ENCODE measurements at regions not wholly inside any gene's neighbourhood (a gene's known extent, or its start where the extent isn't known, plus 50 kb on each side); places are given as distances from the start of the nearest gene placed in this dataset.

DNA sequence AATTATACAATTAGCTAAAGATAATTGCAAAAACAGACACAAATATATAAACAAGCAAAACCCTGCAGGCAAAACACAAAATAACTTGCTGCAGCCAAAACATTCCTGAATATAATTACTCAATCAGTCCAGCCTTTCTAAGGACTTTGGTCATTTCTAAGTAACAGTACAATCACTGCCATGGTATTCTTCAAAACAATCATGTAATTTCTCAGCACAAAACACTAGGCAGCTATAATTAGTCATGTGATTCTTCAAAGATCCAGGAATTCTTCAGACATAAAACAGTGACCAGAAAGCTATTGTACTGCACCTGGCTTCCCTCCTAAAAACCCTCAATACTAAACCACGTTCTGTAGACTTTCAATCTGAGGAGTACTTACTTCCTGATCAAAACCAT is 881.1 kb downstream of the EPHA7 start:
- peak; percentile 75 for DNase-seq (ENCODE audit: low read depth)

DNA sequence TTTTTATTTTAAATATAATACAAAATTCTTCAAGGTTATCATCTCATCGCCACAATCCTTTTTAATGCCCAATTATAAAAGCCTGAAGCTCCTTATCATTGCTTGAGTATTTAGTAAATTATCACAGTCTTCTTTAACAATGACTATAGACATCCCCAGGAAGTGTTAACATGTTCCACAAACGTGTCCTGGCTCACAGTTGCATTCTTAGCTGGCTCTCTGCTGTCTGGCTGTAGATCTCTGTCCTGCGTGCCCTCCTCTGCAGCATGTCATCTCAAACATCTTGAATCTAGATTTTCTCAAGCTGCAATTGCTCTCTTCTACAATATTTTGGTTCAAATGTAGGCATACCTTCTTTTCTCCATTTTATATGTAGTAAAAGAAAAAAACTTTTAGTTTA is 885.2 kb downstream of the EPHA7 start:
- no peak for DNase-seq (ENCODE audit: low read depth)

DNA sequence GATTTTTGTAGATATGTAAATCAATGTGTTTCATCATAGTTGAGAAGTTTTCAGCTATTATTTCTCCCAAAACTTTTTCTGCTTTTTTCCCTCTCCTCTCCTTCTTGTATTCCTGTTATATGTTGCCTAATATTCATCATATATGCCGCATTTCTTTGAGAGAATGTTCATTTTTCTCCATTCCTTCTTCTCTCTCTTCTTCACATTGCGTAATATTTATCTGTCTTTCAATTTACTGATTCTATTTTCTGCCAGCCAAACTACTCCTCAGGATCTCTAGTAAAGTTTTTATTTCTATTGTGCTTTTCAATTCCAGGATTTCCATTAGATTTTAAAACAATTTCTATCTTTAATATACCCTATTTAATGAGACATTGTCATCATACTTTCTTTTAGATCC is 896.8 kb downstream of the EPHA7 start:
- no peak for DNase-seq (ENCODE audit: low read depth)

DNA sequence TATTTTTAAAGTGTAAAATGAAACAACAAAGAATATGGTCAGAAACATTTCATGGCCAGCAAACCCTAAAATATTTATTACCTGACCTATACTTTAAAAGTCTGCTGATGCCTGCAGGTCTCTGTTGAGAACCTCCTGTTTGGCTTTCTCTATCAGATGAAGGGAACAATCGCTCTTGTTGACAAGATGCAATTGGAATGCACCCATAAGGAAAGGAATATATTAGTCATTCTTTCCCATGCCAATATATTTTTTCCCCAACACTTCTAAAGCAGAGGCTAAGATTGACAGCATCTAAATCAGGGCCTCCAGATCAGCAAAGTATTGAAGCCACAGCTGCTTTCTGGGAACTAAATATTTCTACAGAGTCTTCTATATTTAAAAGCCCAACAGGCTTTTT is 897.8 kb downstream of the EPHA7 start:
- peak; percentile 30 for DNase-seq (ENCODE audit: low read depth)

DNA sequence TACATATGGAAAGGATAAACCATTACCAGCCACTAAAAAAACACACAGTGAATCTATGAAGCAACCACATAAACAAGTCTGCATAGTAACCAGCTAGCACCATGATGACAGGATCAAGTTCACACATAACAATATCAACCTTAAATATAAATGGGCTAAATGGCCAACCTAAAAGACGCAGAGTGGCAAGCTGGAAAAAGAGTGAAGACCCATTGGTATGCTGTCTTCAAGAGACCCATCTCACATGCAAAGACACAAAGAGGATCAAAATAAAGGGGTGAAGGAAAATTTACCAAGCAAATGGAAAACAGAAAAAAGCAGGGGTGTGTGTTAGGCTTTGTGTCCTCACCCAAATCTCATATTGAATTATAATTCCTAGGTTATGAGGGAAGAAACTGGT is 909.2 kb downstream of the EPHA7 start:
- DNase-seq (ENCODE audit: low read depth), result peak; percentile 13

DNA sequence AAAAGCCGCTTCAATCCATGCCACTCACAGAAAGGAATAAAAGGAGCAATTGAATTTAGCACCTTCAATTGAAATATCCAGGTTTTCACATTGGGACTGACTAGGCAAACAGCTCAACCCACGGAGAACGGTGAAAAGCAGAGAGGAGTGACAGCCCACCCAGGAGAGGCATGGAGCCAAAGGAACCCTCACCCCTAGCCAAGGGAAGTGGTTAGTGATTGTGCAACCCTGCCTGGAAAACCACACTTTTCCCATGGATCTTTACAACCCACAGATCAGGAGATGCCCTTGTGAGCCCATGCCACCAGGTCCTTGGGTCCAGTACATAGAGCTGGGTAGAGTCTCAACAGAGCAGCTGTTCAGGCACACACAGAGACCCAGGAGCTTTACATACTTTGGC is 911.8 kb downstream of the EPHA7 start:
- DNase-seq (ENCODE audit: low read depth), result no peak

DNA sequence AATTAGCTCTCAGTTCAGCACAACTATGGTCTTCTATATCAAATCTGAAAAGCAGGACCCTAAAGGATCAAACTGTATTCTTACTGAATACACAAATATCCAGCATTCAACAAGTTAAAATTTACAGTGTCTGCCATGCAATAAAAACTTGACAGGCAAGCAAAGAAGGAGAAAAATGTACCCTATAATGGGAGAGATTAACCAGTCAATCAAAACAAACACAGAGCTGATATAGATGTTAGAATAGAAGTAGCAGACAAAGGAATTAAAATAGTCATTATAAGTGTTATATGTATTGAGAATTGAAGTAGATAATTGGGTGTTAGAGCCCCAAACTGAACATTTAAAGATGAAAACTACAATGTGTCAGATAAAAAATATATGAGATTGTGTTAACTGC is 914.9 kb downstream of the EPHA7 start:
- no peak for DNase-seq (ENCODE audit: low read depth)

DNA sequence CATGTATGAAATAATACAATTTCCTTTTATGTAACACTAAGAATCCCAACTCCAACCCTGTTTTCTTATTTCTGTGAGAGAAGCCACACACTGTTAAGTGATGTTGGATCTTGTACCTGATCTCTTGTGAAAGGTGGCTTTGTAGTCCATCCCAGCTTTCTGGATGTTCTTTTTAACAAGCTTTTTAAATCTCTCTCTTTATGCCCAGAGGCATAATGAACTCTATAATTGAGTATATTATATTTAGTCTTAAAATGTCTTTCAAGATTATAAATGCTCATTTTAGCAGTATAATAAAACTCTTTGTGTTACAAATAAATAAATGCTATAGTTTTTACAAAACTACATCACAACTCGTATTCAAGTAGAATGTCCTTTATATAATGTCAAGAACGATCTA is 922.1 kb downstream of the EPHA7 start:
- no peak for DNase-seq (ENCODE audit: low read depth)

DNA sequence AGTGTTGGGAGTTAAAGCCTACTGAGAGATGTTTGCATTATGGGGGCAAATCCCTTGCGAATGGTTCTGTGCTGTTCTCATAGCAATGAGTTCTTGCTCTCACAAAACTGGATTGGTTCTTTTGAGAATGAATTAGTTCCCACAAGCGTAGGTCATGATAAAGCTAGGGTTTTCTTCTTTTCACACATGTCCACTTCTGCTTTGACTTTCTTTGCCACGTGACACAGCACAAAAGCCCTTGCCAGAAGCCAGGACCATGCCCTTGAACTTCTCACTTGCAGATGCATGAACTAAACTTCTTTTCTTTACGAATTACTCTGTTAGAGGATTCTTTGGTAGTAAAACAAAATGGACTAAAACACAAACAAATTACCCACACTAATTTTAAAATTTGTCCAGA is 922.8 kb downstream of the EPHA7 start:
- no peak for DNase-seq (ENCODE audit: low read depth)

DNA sequence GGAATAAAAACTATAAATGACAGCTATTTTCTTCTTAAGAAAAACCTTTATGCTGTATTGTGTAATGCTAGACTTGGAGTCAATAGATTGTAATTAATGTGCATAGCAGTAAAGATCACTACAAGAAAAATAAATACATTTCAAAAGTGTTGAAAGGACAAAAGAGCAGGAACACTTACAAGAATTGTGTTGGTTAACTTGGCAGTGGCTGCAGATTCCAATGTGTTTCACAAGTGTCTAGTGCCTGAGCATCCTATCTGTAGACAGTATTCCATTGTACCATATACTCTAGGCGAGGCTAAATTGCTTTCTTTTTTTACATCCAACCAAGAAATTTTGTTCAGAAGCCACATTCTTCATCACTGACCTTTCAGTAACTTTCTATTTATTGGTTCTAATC is 924.1 kb downstream of the EPHA7 start:
- DNase-seq (ENCODE audit: low read depth), result peak; percentile 32

DNA sequence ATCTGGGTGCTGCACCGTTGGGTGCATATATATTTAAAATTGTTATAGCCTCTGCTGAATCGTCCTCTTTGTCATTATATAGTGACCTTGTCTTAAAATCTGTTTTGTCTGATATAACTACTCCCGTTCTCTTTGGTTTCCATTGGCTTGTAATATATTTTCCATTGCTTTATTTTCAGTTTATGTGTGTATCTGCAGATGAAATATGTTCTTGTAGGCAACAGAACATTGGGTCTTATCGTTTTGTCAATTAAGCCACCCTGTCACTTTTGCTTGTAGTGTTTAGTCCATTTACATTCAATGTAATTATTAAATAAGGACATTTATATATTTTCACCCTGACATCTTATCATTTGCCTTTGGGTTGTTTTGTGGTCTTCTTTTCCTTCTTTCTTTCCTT is 933.9 kb downstream of the EPHA7 start:
- no peak for DNase-seq (ENCODE audit: low read depth)

DNA sequence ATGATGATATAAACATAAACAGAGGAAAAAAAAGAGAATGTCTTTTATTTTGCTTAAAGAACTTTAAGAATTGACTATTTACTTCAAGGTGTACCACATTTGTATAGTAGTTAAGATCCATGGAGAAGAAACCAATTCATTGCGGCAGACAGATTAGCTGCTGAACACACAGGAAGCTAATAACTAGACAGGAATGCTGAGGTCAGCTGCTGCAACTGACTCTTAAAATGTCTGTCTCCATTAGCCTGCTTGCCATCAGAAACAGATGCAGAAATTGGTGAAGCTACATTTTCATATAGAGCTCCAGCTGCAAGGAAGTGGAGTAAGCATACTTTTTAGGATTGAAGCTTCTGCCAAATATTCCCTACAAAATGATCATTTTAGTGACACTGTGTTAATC is 939.5 kb downstream of the EPHA7 start:
- DNase-seq (ENCODE audit: low read depth), result peak; percentile 66

DNA sequence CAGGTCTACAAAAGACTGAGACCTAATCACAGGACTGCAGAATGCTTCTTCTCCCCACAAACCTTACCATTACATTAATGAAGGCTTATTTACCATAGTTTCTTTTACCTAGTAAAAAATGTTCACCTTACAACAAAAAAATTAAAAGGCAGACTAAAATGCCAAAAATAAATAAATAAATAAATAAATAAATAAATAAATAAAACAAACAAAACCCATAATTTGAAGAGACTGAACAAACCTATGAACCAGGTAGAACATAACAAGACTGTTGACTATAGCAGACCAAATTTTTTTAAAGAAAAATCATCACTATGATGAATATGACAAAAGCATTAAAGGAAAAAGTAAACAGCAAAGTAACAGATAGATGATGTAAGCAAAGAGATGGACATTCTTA is 946.3 kb downstream of the EPHA7 start:
- DNase-seq (ENCODE audit: low read depth), result no peak

DNA sequence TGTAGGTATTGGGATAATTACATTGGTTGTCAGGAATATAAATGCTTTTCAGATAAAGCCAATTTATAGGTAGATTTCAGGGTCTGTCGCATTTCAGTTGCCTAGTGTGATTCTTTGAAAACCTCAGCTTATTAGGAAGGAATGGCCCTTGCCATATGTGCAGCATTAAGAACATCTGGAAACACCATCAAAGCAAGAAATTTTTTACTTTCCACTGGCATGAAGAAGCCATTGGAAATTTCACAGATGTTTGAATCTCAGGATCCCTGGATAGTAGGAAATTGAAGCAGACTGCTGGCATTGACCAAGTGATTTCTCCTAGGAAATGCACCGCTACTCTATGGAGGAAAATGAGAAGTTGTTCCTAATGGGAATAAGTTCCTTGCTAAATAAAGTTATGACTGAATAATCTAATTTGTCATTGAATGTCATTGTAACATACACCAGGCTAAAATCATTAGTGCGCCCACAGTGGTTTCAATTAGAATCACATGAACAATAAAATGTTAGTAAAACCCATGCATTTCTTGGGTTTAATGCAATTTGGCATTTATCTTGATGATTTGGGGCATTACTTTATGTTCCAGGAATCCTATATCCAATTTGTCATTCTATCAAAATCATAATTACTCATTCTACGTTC is 950.1 kb downstream of the EPHA7 start:
- DNase-seq (ENCODE audit: low read depth), result no peak

DNA sequence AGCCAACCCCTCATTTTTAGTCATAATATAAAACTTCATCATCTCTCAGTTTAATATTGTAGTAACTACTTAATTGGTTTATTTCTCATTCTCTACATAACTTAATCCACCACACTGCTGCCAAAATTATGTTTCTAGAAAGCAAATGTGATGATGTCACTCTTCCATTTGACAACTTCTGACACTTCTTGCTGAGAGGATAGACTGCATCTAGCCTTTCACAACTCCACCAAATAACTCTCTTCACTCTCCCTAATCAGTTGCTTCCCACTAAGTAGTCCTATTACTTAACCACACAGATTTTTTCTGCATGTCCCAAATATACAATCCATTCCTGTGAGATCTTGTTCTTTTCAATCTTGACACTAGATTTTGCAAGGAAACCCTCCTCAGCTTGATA is 951.3 kb downstream of the EPHA7 start:
- DNase-seq (ENCODE audit: low read depth), result no peak

DNA sequence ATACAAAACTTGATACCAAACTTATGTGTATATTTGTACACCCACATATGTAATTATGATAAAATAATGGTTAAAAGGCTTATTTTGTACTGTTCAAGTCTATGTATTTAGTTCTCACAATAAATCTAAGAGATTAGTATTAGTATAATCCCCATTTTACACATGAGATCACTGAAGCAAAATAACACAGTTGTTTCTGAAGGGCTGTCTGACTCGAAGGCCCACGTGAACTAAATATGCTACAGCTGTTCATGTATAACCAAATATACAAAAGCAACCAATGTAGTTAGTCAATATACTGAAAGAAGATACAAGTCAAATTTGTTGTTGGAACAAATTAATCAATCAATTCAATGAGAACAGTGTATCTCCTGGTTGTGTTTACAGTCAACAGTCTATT is 959.2 kb downstream of the EPHA7 start:
- DNase-seq (ENCODE audit: low read depth), result no peak

DNA sequence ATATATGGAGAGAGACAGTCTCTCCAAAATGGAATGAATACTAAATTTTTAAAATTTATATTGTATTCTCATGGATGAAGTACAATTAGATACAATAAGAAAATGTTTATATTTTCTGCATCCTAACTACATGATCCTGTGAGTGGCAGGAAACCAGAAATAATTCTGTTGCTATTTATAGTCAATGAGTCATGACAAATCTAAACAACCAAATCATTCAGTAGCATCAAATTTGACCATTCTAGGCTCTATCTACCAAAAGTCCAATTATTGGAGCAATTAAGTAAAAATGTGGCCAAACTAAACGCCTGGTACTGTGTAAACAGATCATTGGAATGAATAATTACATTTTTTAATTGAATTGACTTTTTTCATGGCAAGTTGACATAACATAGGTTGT is 959.8 kb downstream of the EPHA7 start:
- DNase-seq (ENCODE audit: low read depth), result peak; percentile 40

DNA sequence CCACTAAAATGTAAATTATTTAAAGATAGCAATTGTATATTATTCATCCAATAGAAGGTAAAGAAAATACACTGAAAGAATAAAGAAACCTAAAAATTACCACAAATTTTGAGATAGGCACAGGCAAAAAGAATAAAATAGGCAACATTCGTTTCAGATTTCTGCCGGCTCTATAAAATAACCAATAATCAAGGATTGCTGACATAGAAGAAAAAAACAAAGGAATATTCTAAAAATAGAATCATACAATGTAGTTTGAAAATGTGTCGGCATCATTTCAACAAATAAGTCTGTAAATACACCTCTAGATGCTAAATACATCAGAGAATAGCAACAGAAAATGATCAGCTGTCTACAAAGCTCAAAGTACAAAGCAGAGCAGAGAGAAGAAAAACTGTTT is 973.3 kb downstream of the EPHA7 start:
- DNase-seq (ENCODE audit: low read depth), result no peak

DNA sequence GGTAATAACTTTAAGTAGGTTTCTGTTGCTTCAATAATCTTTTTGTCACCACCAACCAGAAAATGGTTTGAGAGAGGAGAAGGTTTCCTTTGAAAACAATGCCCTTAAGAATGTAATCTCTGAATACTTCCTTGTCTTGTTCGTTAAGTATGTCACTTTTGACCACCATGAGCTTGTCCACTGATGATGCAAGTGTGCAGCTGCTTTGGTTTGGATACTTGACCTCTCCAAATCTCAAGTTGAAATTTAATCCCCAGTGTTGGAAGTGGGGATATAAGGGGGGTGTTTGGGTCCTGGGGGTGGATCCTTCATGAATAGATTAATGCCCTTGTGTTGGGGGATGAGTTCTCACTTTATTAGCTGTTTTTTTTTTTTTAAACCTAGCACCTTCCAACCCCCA is 985.4 kb downstream of the EPHA7 start:
- peak; percentile 35 for DNase-seq (ENCODE audit: low read depth)

DNA sequence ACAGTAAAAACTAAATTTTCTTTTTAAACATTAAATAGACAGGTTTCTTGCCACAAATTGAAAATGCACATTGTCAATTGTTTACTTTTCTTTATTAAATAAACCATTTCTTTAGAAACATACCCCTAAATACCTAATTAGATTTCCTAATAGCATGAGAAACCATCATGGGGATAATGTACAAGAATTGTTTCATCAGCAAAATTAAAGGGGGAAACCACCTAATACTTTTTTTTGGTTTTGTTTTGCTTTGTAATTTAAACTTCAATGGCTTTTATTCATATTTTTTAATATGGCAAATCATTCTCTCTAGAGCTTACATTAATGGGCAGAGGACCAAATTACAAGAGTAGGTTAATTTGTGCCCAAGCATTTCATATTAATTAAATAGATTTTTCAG is 987.9 kb downstream of the EPHA7 start:
- no peak for DNase-seq (ENCODE audit: low read depth)

DNA sequence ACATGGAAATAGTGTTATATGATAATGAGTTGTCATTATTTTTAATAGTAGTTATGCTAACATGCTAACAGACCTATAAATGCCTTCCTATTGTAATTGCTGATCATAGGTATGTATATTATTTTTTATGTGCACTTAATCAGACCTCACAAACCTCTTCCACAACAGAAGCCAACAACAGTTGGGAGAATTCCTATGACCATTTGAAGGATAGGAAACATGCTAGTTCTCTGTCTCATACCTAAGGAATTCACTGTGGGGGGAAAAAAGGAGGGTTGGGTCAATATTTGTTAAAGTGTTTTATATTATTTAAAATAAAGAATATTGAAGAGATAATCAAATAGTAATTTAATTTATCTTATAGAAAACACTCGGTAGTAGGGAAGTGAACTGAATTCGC is 990.9 kb downstream of the EPHA7 start:
- peak; percentile 3 for DNase-seq (ENCODE audit: low read depth)

DNA sequence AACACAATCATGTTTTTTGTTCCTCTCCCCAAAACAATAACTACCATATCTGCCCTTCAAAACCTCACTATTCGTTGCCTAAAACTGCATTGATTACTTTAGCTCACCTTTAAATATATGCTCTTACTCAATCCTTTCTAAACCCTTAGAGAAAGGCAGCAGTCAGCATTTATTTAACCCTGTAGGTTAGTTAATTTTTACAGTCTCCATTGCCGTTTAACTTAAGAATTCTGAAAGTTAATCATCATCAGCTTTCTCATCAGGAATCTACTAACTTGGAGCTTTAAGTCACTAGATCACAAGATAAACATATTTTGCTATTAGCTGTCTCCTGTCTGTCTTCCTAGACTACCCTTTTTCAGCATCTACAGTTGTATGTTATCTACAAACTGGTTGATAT is 991.9 kb downstream of the EPHA7 start:
- DNase-seq (ENCODE audit: low read depth), result no peak

DNA sequence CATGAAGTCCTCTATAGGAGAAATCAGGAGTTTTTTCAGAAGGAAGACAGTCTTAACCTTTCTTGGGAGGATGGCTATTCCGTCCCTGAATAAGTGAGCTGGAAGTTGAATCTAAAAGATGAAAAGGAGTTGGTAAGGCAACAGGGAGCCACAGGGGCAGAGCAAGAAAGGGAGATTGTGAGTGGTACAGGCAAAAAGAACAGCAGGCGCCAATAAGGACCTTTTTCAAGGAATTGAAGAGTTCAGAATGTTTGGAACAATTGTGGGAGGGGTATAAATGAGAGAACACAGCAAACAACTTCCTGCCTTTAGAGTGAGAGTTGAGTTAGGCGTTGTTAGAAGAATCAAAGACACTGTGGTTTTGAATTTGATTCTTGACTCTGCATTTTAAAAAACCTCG is 1003.7 kb downstream of the EPHA7 start:
- DNase-seq (ENCODE audit: low read depth), result no peak

DNA sequence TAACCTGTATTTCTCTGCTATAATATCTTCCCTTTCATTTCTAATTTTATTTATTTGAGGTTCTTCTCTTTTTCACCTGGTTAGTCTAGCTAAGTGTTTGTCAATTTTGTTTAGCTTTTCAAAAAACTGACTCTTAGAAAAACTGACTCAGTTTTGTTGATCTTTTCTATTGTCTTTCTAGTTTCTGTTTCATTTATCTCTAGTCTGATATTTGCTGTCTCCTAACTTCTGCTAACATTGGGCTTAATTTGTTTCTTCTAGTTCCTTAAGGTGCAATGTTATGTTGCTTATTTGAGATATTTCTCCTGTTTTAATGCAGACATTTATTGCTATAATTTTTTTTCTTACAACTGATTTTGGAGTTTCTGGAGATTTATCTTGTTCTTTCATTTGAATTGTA is 1011.0 kb downstream of the EPHA7 start:
- no peak for DNase-seq (ENCODE audit: low read depth)
